Activated CD8-positive, alpha-beta memory T cell treated with anti-CD3 and anti-CD28 coated beads, Interleukin-2, amount 50 U/mL, for 24 hours (primary cell): ENCODE measurements at regions not wholly inside any gene's neighbourhood (a gene's known extent, or its start where the extent isn't known, plus 50 kb on each side); places are given as distances from the start of the nearest gene placed in this dataset.

ENCODE experiments used
- DNase-seq: peaks from one replicate; pipeline ENCODE4 v3.0.0-alpha.2; 2020; ENCODE audit errors: extremely low read depth

- DNase-seq: no peak
Measured at GRCh38 chr10:113441686-113442270, 111.1 kb upstream of the HABP2 start.

GRCh38 chr10:113442336-113442735 is 110.5 kb upstream of the HABP2 start:
- DNase-seq: no peak

GRCh38 chr10:113443141-113443925 is 109.5 kb upstream of the HABP2 start:
- no peak for DNase-seq

GRCh38 chr10:113444766-113445365 is 108.0 kb upstream of the HABP2 start:
- DNase-seq: no peak

- DNase-seq: no peak
Measured at GRCh38 chr10:113445736-113446135, 107.1 kb upstream of the HABP2 start.

GRCh38 chr10:113446739-113447138 is 106.1 kb upstream of the HABP2 start:
- no peak for DNase-seq

- DNase-seq: no peak
Measured at GRCh38 chr10:113447278-113447677, 105.6 kb upstream of the HABP2 start.

GRCh38 chr10:113449006-113449695 is 103.7 kb upstream of the HABP2 start:
- DNase-seq: no peak

GRCh38 chr10:113450046-113450804 is 102.6 kb upstream of the HABP2 start:
- no peak for DNase-seq

GRCh38 chr10:113450906-113451305 is 101.9 kb upstream of the HABP2 start:
- no peak for DNase-seq

GRCh38 chr10:113452146-113452845 is 100.6 kb upstream of the HABP2 start:
- DNase-seq: no peak

- no peak for DNase-seq
Measured at GRCh38 chr10:113453351-113453750, 99.5 kb upstream of the HABP2 start.

GRCh38 chr10:113454341-113455061 is 98.4 kb upstream of the HABP2 start:
- no peak for DNase-seq

GRCh38 chr10:113455947-113456346 is 96.9 kb upstream of the HABP2 start:
- DNase-seq: no peak

GRCh38 chr10:113456741-113457140 is 96.1 kb upstream of the HABP2 start:
- DNase-seq: no peak

- DNase-seq: no peak
Measured at GRCh38 chr10:113457408-113457807, 95.4 kb upstream of the HABP2 start.

- no peak for DNase-seq
Measured at GRCh38 chr10:113458451-113458850, 94.4 kb upstream of the HABP2 start.

- DNase-seq: no peak
Measured at GRCh38 chr10:113458944-113459343, 93.9 kb upstream of the HABP2 start.

- DNase-seq: no peak
Measured at GRCh38 chr10:113459626-113460280, 93.1 kb upstream of the HABP2 start.

GRCh38 chr10:113463083-113463482 is 89.8 kb upstream of the HABP2 start:
- DNase-seq: no peak
